ENCODE measurements at regions not wholly inside any gene's neighbourhood (a gene's known extent, or its start where the extent isn't known, plus 50 kb on each side); places are given as distances from the start of the nearest gene placed in this dataset.
"Not testable (repeated sequence)": the region's sequence is repeated elsewhere in the genome, so short reads cannot be mapped to it uniquely, and the experiment has no call there.

- TF ChIP-seq CTCF (IDR thresholded peaks at IDR 0.05); ZFX (IDR thresholded peaks at IDR 0.05; ENCODE audit: borderline replicate concordance): not testable (repeated sequence)
Observed at GRCh38 chr2:131832917-131833316, 305.2 kb downstream of the CCDC74A start.
